Activated CD4-positive, alpha-beta memory T cell treated with anti-CD3 and anti-CD28 coated beads, Interleukin-2, amount 10 ng/mL, durations not matched to agents 7 days and 5 days (primary cell): ENCODE measurements at regions not wholly inside any gene's neighbourhood (a gene's known extent, or its start where the extent isn't known, plus 50 kb on each side); places are given as distances from the start of the nearest gene placed in this dataset.

ENCODE experiments used
- CTCF ChIA-PET: fragments of 350-600 bp; sonication (Branson Sonifier 250); formaldehyde crosslinking; loops from one replicate; lab custom pipeline; 2021; ENCODE audit warnings: antibody characterized with exemption, inconsistent platforms; lab: Charles Lee
- POLR2A ChIA-PET: fragments of 350-600 bp; sonication (Branson Sonifier 250); formaldehyde crosslinking; loops from one replicate; lab custom pipeline; 2021; ENCODE audit warnings: antibody characterized with exemption; lab: Charles Lee
- DNase-seq: peaks from one replicate; pipeline ENCODE4 v3.0.0-alpha.2; 2020
- H3K27ac Mint-ChIP-seq: one replicate; pipeline ENCODE4 v1.8.0; 2021; ENCODE audit warnings: mild to moderate bottlenecking, mixed read lengths
- H3K27me3 Mint-ChIP-seq: one replicate; pipeline ENCODE4 v1.8.0; 2021; ENCODE audit warnings: mixed read lengths
- H3K36me3 Mint-ChIP-seq: one replicate; pipeline ENCODE4 v1.8.0; 2021; ENCODE audit warnings: low read depth, mixed read lengths
- H3K4me1 Mint-ChIP-seq: one replicate; pipeline ENCODE4 v1.8.0; 2021; ENCODE audit warnings: mixed read lengths
- H3K4me3 Mint-ChIP-seq: one replicate; pipeline ENCODE4 v1.8.0; 2021; ENCODE audit warnings: mild to moderate bottlenecking, mixed read lengths
- H3K9me3 Mint-ChIP-seq: one replicate; pipeline ENCODE4 v1.8.0; 2021; ENCODE audit warnings: mixed read lengths

- peaks cover 17% of the 10 kb centered on the region for H3K27me3 Mint-ChIP-seq
- H3K4me1 Mint-ChIP-seq, result no peaks in the 10 kb centered on the region
- H3K4me3 Mint-ChIP-seq, result no peak overlapping the region
- ChIA-PET CTCF (no interaction called here), POLR2A (no interaction called here)
- no peak for DNase-seq
- no peaks in the 10 kb centered on the region for H3K36me3 Mint-ChIP-seq
- H3K9me3 Mint-ChIP-seq, result no peaks in the 10 kb centered on the region
- H3K27ac Mint-ChIP-seq, result no peak overlapping the region
Observed at GRCh38 chr12:93203361-93203760, 174.4 kb upstream of the NUDT4 start.

GRCh38 chr12:93204896-93205295 is 172.8 kb upstream of the NUDT4 start:
- CTCF ChIA-PET, result no interaction called here
- POLR2A ChIA-PET, result no interaction called here
- no peak overlapping the region for H3K4me3 Mint-ChIP-seq
- H3K27ac Mint-ChIP-seq, result no peak overlapping the region
- H3K36me3 Mint-ChIP-seq, result no peaks in the 10 kb centered on the region
- DNase-seq, result no peak
- H3K4me1 Mint-ChIP-seq, result no peaks in the 10 kb centered on the region
- peaks cover 20% of the 10 kb centered on the region for H3K27me3 Mint-ChIP-seq
- peaks cover 2% of the 10 kb centered on the region for H3K9me3 Mint-ChIP-seq

- H3K36me3 Mint-ChIP-seq, result no peaks in the 10 kb centered on the region
- no peak overlapping the region for H3K27ac Mint-ChIP-seq
- H3K4me3 Mint-ChIP-seq, result no peak overlapping the region
- peaks cover 17% of the 10 kb centered on the region for H3K27me3 Mint-ChIP-seq
- no peak for DNase-seq
- H3K4me1 Mint-ChIP-seq, result no peaks in the 10 kb centered on the region
- ChIA-PET CTCF (no interaction called here), POLR2A (no interaction called here)
- H3K9me3 Mint-ChIP-seq, result peaks cover 2% of the 10 kb centered on the region
Observed at GRCh38 chr12:93205361-93205760, 172.4 kb upstream of the NUDT4 start.

GRCh38 chr12:93208011-93208410 is 169.7 kb upstream of the NUDT4 start:
- Mint-ChIP-seq H3K4me3 (no peak overlapping the region), H3K4me1 (no peaks in the 10 kb centered on the region), H3K27me3 (peaks cover 8% of the 10 kb centered on the region), H3K36me3 (no peaks in the 10 kb centered on the region), H3K27ac (no peak overlapping the region), H3K9me3 (peaks cover 2% of the 10 kb centered on the region)
- ChIA-PET POLR2A (no interaction called here), CTCF (no interaction called here)
- no peak for DNase-seq

GRCh38 chr12:93214523-93215289 is 163.0 kb upstream of the NUDT4 start:
- Mint-ChIP-seq H3K36me3 (no peaks in the 10 kb centered on the region), H3K27ac (no peak overlapping the region), H3K27me3 (peaks cover 2% of the 10 kb centered on the region), H3K4me3 (no peak overlapping the region), H3K9me3 (no peaks in the 10 kb centered on the region), H3K4me1 (no peaks in the 10 kb centered on the region)
- no peak for DNase-seq
- ChIA-PET POLR2A (no interaction called here), CTCF (no interaction called here)

- POLR2A ChIA-PET, result no interaction called here
- Mint-ChIP-seq H3K4me1 (no peaks in the 10 kb centered on the region), H3K36me3 (no peaks in the 10 kb centered on the region), H3K4me3 (no peak overlapping the region), H3K9me3 (no peaks in the 10 kb centered on the region), H3K27me3 (peaks cover 2% of the 10 kb centered on the region), H3K27ac (no peak overlapping the region)
- DNase-seq, result no peak
- CTCF ChIA-PET, result no interaction called here
Observed at GRCh38 chr12:93215290-93215678, 162.4 kb upstream of the NUDT4 start.

- H3K4me3 Mint-ChIP-seq, result no peak overlapping the region
- ChIA-PET CTCF (no interaction called here), POLR2A (no interaction called here)
- H3K27me3 Mint-ChIP-seq, result peaks cover 2% of the 10 kb centered on the region
- no peaks in the 10 kb centered on the region for H3K4me1 Mint-ChIP-seq
- no peak for DNase-seq
- no peaks in the 10 kb centered on the region for H3K36me3 Mint-ChIP-seq
- H3K9me3 Mint-ChIP-seq, result no peaks in the 10 kb centered on the region
- H3K27ac Mint-ChIP-seq, result no peak overlapping the region
Observed at GRCh38 chr12:93219947-93220346, 157.8 kb upstream of the NUDT4 start.

- ChIA-PET POLR2A (no interaction called here), CTCF (no interaction called here)
- H3K27me3 Mint-ChIP-seq, result no peaks in the 10 kb centered on the region
- no peaks in the 10 kb centered on the region for H3K9me3 Mint-ChIP-seq
- no peaks in the 10 kb centered on the region for H3K4me1 Mint-ChIP-seq
- no peak for DNase-seq
- no peak overlapping the region for H3K4me3 Mint-ChIP-seq
- H3K36me3 Mint-ChIP-seq, result no peaks in the 10 kb centered on the region
- H3K27ac Mint-ChIP-seq, result no peak overlapping the region
Observed at GRCh38 chr12:93221841-93222240, 155.9 kb upstream of the NUDT4 start.

DNA sequence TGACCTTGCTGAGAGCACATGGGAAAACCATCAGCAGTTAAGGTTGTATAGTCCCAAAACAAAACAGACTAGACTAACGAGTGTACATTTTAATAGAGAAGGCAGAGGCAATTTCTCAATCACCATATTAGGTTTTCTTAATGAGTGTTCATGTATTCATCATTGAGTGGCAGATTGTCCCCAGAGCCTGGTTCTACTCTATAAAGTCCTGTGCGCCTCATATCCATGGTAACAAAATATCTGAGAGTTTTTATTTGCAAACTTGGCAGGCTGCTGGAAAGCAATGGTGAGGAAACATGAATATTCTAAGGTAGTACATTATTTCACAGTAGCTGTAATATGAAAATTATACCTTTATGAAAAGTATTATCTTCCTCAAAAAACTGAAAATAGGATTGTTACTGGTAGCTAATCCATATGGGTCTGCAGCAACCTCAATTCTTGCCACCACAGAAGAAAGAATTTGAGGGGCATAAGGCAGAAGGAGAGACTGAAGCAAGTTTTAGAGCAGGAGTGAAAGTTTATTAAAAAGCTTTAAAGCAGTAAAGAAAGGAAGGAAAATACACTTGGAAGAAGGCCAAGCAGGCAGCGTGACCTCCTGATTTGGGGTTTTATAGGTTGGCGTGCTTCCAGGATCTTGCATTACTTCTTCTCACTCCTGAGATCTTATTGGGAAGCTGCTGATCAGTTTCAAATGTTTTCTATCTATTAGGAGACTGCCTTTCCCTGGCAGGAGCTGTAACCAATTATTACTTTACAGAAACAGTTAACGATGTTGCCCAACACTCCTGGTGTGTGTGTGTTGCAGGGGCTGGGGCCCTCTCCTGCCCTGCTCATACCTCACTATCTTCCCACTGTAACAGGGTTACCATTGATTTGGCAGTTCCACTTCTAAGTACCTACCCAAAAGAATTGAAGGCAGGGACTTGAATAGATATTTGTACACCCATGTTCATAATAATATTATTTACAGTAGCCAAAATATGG is 154.0 kb upstream of the NUDT4 start:
- Mint-ChIP-seq H3K36me3 (no peaks in the 10 kb centered on the region), H3K27ac (no peak overlapping the region), H3K4me1 (no peaks in the 10 kb centered on the region), H3K4me3 (no peak overlapping the region), H3K9me3 (no peaks in the 10 kb centered on the region), H3K27me3 (peaks cover 7% of the 10 kb centered on the region)
- no peak for DNase-seq
- CTCF ChIA-PET, result no interaction called here
- POLR2A ChIA-PET, result no interaction called here

- POLR2A ChIA-PET, result no interaction called here
- Mint-ChIP-seq H3K27me3 (peaks cover 8% of the 10 kb centered on the region), H3K4me1 (no peaks in the 10 kb centered on the region), H3K4me3 (no peak overlapping the region), H3K27ac (no peak overlapping the region), H3K36me3 (no peaks in the 10 kb centered on the region), H3K9me3 (no peaks in the 10 kb centered on the region)
- no peak for DNase-seq
- CTCF ChIA-PET, result interaction anchor here (0.6 kb wide), 2 partner anchors 59 to 237 kb away, joined by 3 to 4 read pairs; no protein-coding TSS in a partner anchor
Observed at GRCh38 chr12:93225094-93225493, 152.6 kb upstream of the NUDT4 start.

- no peak overlapping the region for H3K4me3 Mint-ChIP-seq
- CTCF ChIA-PET, result no interaction called here
- no peaks in the 10 kb centered on the region for H3K4me1 Mint-ChIP-seq
- H3K27ac Mint-ChIP-seq, result no peak overlapping the region
- DNase-seq, result no peak
- no peaks in the 10 kb centered on the region for H3K9me3 Mint-ChIP-seq
- H3K36me3 Mint-ChIP-seq, result no peaks in the 10 kb centered on the region
- POLR2A ChIA-PET, result no interaction called here
- H3K27me3 Mint-ChIP-seq, result peaks cover 8% of the 10 kb centered on the region
Observed at GRCh38 chr12:93226361-93226760, 151.4 kb upstream of the NUDT4 start.

DNA sequence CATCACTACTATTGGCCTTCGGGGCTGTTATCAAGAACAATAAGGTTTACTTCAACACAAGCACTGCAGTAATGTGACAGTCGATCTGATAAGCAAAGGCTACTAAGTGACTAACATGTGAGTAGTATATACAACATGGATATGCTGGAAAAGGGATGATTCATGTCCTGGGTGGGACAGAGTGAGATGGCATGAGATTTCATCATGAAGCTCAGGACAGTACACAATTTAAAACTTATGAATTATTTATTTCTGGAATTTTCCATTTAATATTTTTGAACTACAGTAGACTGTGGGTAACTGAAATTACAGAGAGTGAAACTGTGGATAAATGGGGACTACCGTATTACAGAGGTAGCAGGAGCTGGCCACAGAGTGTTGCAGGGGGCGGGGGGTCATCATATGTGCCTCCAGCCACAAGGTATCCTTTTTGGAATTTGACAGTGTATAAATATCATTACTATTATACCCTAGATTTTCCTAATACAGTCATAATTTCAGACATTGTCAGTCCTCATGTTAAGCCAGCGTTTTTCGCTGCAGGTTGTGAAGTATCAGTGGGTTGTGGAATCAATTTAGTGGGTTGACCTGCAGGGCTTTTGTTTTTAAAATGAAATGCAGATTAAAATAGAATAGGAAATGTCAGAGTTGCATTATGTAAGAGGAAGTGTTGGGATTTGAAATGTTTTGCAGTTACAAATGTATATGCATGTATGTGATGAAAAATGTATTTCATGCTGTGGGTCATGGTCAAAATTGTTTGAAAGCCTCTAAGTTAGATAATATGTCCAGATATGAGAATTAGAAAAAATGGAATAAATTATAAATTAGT is 148.0 kb upstream of the NUDT4 start:
- no peak for DNase-seq
- Mint-ChIP-seq H3K9me3 (no peaks in the 10 kb centered on the region), H3K4me3 (no peak overlapping the region), H3K27me3 (peaks cover 8% of the 10 kb centered on the region), H3K4me1 (no peaks in the 10 kb centered on the region), H3K27ac (no peak overlapping the region), H3K36me3 (no peaks in the 10 kb centered on the region)
- ChIA-PET CTCF (no interaction called here), POLR2A (no interaction called here)

GRCh38 chr12:93230326-93230720 is 147.4 kb upstream of the NUDT4 start:
- no peaks in the 10 kb centered on the region for H3K36me3 Mint-ChIP-seq
- H3K9me3 Mint-ChIP-seq, result no peaks in the 10 kb centered on the region
- H3K4me3 Mint-ChIP-seq, result no peak overlapping the region
- ChIA-PET POLR2A (no interaction called here), CTCF (no interaction called here)
- H3K4me1 Mint-ChIP-seq, result no peaks in the 10 kb centered on the region
- H3K27me3 Mint-ChIP-seq, result peaks cover 8% of the 10 kb centered on the region
- H3K27ac Mint-ChIP-seq, result no peak overlapping the region
- no peak for DNase-seq
